ENCODE measurements at regions not wholly inside any gene's neighbourhood (a gene's known extent, or its start where the extent isn't known, plus 50 kb on each side); places are given as distances from the start of the nearest gene placed in this dataset.

DNA sequence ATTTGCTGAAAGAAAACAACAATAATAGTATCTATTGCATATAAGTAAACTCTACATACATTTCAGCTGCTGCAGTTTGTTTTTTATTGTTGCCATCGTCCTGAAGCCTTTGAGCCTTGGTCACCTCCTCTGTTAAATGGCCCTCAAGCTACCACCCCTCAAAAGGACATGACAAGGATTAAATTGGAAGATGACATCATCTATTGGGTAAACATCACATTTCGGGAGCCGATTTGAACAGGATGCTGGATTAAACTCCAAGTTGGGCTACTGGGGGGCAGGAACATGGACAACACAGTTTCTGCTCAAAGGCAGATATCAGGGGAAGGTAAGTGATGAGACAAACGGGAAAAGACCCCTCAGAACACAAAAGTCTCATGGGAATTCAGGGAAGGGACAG lies 92.3 kb upstream of the ATP2B2 start:
- no peak overlapping the region for H3K4me3 ChIP-seq (replicated peaks in 1 of 2; ENCODE audit: low read depth in 1 of 2, low read length in 2 of 2)
- no peak overlapping the region for H2AFZ ChIP-seq (ENCODE audit: low read depth, low read length, poor library complexity, severe bottlenecking)
- H3K9me3 ChIP-seq (ENCODE audit: control insufficient read depth in 1 of 2, insufficient read depth in 1 of 2, low read depth in 1 of 2, low read length in 2 of 2): no peaks in the 10 kb centered on the region
- TF ChIP-seq POLR2AphosphoS5 (IDR thresholded peaks at IDR 0.05; ENCODE audit: low read depth, low read length) (no peak), YY1 (IDR thresholded peaks at IDR 0.05; ENCODE audit: extremely low read depth, insufficient replicate concordance, low read depth, low read length) (no peak), ZFX (IDR thresholded peaks at IDR 0.05) (no peak), SP1 (IDR thresholded peaks at IDR 0.05; ENCODE audit: low read depth) (no peak), RAD21 (IDR thresholded peaks at IDR 0.05; ENCODE audit: low read depth) (no peak), EZH2phosphoT487 (IDR thresholded peaks at IDR 0.05; ENCODE audit: borderline replicate concordance) (no peak), SIN3A (IDR thresholded peaks at IDR 0.05; ENCODE audit: low read depth) (no peak), EGR1 (IDR thresholded peaks at IDR 0.05; ENCODE audit: low read depth) (no peak), ATF3 (IDR thresholded peaks at IDR 0.05) (no peak), EZH2 (IDR thresholded peaks at IDR 0.05) (no peak), CTCF (IDR thresholded peaks at IDR 0.05 in 2 of 3, conservative IDR thresholded peaks at IDR 0.05 in 1 of 3; ENCODE audit: borderline replicate concordance in 1 of 3, insufficient read depth in 1 of 3, low read depth in 2 of 3, low read length in 2 of 3) (no peak), CBX3 (IDR thresholded peaks at IDR 0.05; ENCODE audit: low read depth) (no peak), POLR2A (IDR thresholded peaks at IDR 0.05; ENCODE audit: borderline replicate concordance, extremely low read depth, insufficient read depth, insufficient read length) (no peak), FOSL1 (IDR thresholded peaks at IDR 0.05; ENCODE audit: low read depth) (no peak), JUND (IDR thresholded peaks at IDR 0.05) (no peak), TCF7L2 (IDR thresholded peaks at IDR 0.05; ENCODE audit: borderline replicate concordance, extremely low read depth, insufficient read depth, insufficient read length) (no peak), CEBPB (IDR thresholded peaks at IDR 0.05; ENCODE audit: low read depth) (no peak)
- CTCF ChIA-PET: no interaction called here
- no peak overlapping the region for H3K4me2 ChIP-seq (ENCODE audit: low read length)
- no peaks in the 10 kb centered on the region for H3K9me2 ChIP-seq (ENCODE audit: insufficient read depth)
- H3K36me3 ChIP-seq (ENCODE audit: control insufficient read depth in 1 of 2, insufficient read depth in 2 of 2, low read length in 2 of 2): no peaks in the 10 kb centered on the region
- H3K4me1 ChIP-seq (ENCODE audit: control insufficient read depth in 1 of 2, insufficient read depth in 2 of 2, low read length in 2 of 2): no peaks in the 10 kb centered on the region
- POLR2A ChIA-PET: no interaction called here
- no peaks in the 10 kb centered on the region for H4K20me1 ChIP-seq (ENCODE audit: insufficient read depth)
- BruUV-seq (replicated peaks): no TSS peak
- RAD21 ChIA-PET (ENCODE audit: low non-redundant PET in 1 of 2, low total read pairs in 2 of 2, uncharacterized antibody in 2 of 2, unreplicated experiment in 2 of 2): no interaction called here
- intact Hi-C loops (cut with micrococcal nuclease): no loop called here
- no peak overlapping the region for H3K9ac ChIP-seq (ENCODE audit: low read length)
- no peak overlapping the region for H3K27ac ChIP-seq (ENCODE audit: low read depth, low read length)
- H3K79me2 ChIP-seq (ENCODE audit: insufficient read depth, low read length): no peaks in the 10 kb centered on the region
- ATAC-seq (no peak), DNase-seq (ENCODE audit: low read depth, low spot score) (no peak)
- peaks cover 30% of the 10 kb centered on the region for H3K27me3 ChIP-seq (ENCODE audit: insufficient read depth, low read length)

Data from HCT116 (cell line).